ENCODE measurements at regions not wholly inside any gene's neighbourhood (a gene's known extent, or its start where the extent isn't known, plus 50 kb on each side); places are given as distances from the start of the nearest gene placed in this dataset.
"Not testable (repeated sequence)": the region's sequence is repeated elsewhere in the genome, so short reads cannot be mapped to it uniquely, and the experiment has no call there.

- Histone ChIP-seq H3K36me3 (no peaks in the 10 kb centered on the region), H3K4me3 (no peak overlapping the region), H3K4me1 (no peaks in the 10 kb centered on the region), H3K9me3 (peaks cover 0 to 42% (median 14%) of the 10 kb centered on the region in 3 donors), H3K27ac (no peak overlapping the region), H3K27me3 (no peaks in the 10 kb centered on the region)
- no peak for TF ChIP-seq POLR2A (IDR thresholded peaks at IDR 0.05)
- TF ChIP-seq, protein P1, sequence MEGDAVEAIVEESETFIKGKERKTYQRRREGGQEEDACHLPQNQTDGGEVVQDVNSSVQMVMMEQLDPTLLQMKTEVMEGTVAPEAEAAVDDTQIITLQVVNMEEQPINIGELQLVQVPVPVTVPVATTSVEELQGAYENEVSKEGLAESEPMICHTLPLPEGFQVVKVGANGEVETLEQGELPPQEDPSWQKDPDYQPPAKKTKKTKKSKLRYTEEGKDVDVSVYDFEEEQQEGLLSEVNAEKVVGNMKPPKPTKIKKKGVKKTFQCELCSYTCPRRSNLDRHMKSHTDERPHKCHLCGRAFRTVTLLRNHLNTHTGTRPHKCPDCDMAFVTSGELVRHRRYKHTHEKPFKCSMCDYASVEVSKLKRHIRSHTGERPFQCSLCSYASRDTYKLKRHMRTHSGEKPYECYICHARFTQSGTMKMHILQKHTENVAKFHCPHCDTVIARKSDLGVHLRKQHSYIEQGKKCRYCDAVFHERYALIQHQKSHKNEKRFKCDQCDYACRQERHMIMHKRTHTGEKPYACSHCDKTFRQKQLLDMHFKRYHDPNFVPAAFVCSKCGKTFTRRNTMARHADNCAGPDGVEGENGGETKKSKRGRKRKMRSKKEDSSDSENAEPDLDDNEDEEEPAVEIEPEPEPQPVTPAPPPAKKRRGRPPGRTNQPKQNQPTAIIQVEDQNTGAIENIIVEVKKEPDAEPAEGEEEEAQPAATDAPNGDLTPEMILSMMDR (IDR thresholded peaks at IDR 0.05): no peak
- intact Hi-C loops (cut with DNase I): no loop called here
- DNase-seq: no peak
- WGBS, 2 donors: 42 to 64% methylated on average over 3 to 4 of the region's 4 CpGs
Observed at GRCh38 chr7:63104666-63105065, 894.0 kb upstream of the ZNF722 start.

DNA sequence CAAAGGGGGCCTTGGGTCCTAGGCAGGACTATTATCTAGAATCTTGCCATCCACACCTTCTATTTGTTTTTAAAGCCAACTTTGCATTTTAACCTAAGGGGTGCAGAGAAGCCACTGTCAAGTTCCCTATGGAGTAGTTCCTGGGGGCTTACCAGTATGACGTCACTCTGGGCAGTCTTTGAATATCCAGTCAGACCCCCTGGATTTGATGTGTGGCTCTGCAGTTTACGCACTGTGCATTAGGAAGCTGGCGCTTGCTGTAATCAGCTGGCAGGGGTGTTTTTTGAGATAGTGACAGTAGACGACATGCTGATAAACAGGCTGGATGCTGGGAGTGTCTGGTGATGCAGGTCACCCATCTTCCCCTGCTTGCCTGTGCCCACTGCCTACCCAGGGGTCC, 892.7 kb upstream of the ZNF722 start:
- Histone ChIP-seq H3K27ac (no peak overlapping the region), H3K27me3 (no peaks in the 10 kb centered on the region), H3K4me1 (no peaks in the 10 kb centered on the region), H3K4me3 (no peak overlapping the region), H3K9me3 (peaks cover 0 to 47% (median 14%) of the 10 kb centered on the region in 3 donors), H3K36me3 (no peaks in the 10 kb centered on the region)
- intact Hi-C loops (cut with DNase I): no loop called here
- DNase-seq: no peak
- 61 to 83% methylated on average over 2 to 4 of the region's 4 CpGs for WGBS, 2 donors
- TF ChIP-seq, protein P1 (IDR thresholded peaks at IDR 0.05): no peak
- no peak for TF ChIP-seq POLR2A (IDR thresholded peaks at IDR 0.05)

- WGBS, 2 donors: 54 to 80% methylated on average over 2 to 4 of the region's 11 CpGs
- H3K4me1 ChIP-seq: no peaks in the 10 kb centered on the region
- intact Hi-C loops (cut with DNase I): no loop called here
- H3K9me3 ChIP-seq: peaks cover 0 to 54% (median 14%) of the 10 kb centered on the region in 3 donors
- DNase-seq: no peak
- no peak overlapping the region for H3K4me3 ChIP-seq
- no peaks in the 10 kb centered on the region for H3K36me3 ChIP-seq
- TF ChIP-seq, protein P1 (IDR thresholded peaks at IDR 0.05): no peak
- TF ChIP-seq POLR2A (IDR thresholded peaks at IDR 0.05): no peak
- H3K27ac ChIP-seq: no peak overlapping the region
- no peaks in the 10 kb centered on the region for H3K27me3 ChIP-seq
Observed at GRCh38 chr7:63106506-63107388, 891.9 kb upstream of the ZNF722 start.

DNA sequence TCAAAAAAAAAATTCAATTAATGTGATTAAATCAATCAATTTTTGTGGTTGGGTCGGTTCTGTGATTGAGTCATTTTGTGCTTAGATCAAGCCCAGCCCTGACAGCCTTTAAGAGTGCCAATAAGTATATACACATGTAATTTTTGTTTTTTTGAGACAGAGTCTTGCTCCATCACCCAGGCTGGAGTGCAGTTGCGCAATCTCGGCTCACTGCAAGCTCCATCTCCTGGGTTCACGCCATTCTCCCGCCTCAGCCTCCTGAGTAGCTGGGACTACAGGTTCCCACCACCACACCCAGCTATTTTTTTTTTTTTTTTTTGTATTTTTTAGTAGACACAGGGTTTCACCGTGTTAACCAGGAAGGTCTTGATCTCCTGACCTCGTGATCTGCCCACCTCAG, 887.1 kb upstream of the ZNF722 start:
- H3K4me1 ChIP-seq; H3K27me3 ChIP-seq; H3K27ac ChIP-seq; DNase-seq; intact Hi-C loops (cut with DNase I); H3K4me3 ChIP-seq; H3K36me3 ChIP-seq: not testable (repeated sequence)
- 63 to 72% methylated on average over 7 of the region's 7 CpGs for WGBS, 2 donors
- H3K9me3 ChIP-seq: peaks cover 0 to 50% (median 24%) of the 10 kb centered on the region in 3 donors

DNA sequence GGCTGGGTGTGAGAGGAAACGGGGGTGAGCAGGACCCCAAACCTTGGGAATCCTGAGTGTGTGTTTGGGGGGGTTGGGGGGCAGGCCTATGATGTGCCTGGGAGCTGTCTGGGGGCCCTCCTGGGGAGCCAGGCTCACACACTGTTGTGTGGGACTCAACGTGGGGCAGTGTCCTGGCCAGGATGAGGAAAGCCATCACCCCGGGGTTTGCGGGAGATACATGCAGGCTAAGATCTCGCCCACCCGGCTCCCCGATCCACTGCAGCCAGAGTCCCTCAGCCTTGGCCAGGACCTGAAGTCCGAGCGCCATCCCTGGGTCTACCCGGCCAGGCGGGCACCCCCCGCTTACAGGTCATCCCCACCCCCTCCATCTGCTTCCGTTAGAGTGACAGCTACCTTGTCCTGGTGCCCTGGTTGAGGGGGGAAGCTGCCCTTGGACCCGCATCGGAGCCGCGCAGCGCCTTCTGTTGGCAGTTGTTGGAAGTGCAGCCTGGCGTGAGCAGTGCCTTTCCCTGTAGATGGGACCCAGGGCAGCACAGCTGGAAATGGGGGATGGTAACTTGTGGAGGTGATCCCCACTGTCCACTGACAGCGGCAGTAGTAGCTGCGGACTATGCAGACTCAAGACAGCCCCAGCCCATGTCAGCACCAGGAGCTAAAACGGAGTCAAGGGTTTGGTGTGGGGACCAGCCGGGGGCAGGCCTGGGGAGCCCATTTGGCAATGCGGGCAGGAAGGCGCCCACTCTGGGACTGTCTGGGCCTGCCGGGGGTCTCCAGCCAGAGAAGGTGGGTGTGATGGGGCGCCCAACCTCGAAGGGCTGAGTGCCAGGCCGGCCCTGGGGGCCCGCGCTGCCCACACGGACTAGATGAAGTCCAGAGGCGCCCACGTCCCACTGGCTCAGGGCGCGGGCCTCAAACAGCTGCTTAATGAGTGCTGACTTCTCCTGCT, 885.6 kb upstream of the ZNF722 start:
- Histone ChIP-seq H3K36me3 (no peaks in the 10 kb centered on the region), H3K4me1 (no peaks in the 10 kb centered on the region), H3K4me3 (no peak overlapping the region), H3K27ac (no peak overlapping the region), H3K27me3 (no peaks in the 10 kb centered on the region), H3K9me3 (peaks cover 0 to 47% (median 21%) of the 10 kb centered on the region in 3 donors)
- TF ChIP-seq POLR2A (IDR thresholded peaks at IDR 0.05): no peak
- TF ChIP-seq, protein P1 (IDR thresholded peaks at IDR 0.05): no peak
- DNase-seq: no peak
- WGBS, 2 donors: 87 to 92% methylated on average over 3 to 4 of the region's 36 CpGs
- intact Hi-C loops (cut with DNase I): no loop called here

Data from esophagus squamous epithelium (tissue), 5 donors.